ENCODE measurements at regions not wholly inside any gene's neighbourhood (a gene's known extent, or its start where the extent isn't known, plus 50 kb on each side); places are given as distances from the start of the nearest gene placed in this dataset.

DNA sequence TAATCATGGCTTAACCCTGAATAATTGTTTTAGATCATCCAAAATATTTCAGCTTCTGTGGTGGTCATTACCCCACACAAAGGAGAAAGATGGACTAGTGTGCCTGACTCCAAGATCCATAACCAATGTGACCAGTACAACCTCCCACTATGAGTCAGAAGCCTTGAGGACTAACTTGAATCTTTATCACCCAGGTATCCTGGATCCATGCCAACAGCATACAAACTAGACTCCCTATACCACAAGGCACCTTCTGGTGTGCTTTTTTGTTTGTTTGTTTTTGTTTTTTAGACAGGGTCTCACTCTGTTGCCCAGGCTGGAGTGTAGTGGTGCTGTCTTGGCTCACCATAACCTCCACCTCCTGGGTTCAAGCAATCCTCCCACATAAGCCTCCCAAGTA lies 317.7 kb downstream of the VPS13C start:
- DNase-seq (ENCODE audit: low spot score): no peak

DNA sequence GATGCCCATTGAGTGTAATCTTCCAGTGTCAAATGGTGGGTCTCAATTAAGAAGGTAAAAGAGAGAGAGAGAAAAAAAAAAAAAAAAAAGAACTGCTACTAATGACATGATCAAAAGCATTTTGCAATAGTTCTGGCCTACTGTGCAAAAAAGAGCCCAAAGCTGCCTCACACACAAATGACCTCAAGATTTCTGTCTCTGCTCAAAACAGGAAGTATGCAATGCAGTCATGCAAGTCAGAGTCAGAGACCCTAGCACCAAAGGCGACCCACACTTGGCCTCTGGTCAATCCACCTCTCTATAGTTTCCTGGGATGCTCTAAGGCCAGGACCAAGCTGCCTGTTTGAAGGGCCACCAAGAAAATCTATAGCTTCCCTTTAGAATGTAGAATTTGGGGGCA lies 323.5 kb downstream of the VPS13C start:
- no peak for DNase-seq (ENCODE audit: low spot score)

DNA sequence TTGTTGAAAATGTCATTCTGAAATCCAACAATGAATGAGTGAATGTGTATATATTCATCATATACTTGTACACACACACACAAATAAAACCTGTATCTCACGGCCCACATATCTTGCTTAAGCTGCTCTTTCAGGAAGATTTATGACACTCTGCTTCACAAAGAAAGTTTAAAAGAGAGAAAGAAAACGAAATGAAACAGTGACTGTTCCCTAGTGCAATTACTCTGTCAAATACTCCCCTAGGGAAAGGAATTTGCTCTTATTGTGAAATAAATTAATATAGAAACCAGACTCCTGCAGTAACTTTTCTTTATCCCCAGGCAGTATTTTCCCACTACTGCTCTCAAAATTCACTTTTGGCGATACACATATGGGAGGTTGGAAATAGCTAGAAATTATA lies 329.1 kb downstream of the VPS13C start:
- no peak for DNase-seq (ENCODE audit: low spot score)

GRCh38 chr15:61729646-61730045 lies 330.6 kb downstream of the VPS13C start:
- DNase-seq (ENCODE audit: low spot score): no peak

GRCh38 chr15:61726166-61726565 lies 334.1 kb downstream of the VPS13C start:
- no peak for DNase-seq (ENCODE audit: low spot score)

DNA sequence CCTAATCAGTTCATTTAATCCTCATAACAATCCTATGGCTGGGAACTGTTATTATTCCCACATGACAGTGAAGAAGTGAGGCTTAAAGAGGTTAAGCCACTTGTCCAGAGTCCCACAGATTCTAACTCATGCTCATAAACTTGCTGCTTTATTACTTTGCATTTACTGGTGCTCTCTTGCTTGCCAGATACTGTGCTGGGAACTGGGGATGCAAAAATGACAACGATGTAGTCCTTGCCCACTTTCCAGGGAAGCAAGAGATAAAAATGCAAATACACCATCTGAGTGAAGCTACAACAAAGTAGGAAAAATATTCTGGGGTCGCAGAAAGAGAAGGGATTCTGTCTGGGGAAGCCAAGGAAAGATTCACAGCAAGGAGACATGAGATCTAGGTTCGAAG lies 335.0 kb downstream of the VPS13C start:
- DNase-seq (ENCODE audit: low spot score): no peak

DNA sequence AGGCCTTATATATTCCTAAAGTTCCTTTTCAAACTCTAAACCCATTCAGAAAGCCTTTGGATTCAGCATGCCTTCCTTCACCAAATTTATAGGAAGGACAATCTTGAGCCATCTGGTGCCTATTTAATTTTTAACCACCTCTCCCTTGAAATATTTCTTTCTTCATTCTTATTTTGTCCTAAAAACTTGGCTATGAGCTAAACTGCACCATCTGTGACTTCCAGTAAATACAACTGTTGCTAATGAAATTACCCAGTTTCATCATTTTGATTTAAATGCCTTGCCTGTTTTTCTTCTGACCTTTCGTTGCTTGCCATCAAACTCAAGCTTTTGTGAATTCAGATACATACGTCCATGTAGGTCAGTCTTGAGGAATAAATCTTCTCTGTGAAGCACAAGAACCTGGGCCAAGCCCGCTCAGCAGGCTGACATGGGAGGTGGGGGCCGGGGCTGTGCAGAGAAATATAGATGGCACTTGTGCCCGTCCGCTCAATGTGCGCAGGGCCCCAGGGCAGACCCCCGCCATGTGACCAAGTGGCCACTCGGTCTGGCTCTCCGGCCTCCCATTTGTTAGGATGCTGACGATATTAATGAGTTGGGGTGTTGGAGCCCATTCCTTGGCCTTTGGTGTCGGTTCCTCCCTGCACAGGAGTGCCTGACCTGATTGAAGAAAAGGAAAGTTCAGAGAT lies 335.9 kb downstream of the VPS13C start:
- DNase-seq (ENCODE audit: low spot score): no peak

- DNase-seq (ENCODE audit: low spot score): no peak
Measured at GRCh38 chr15:61721418-61721817, 338.8 kb downstream of the VPS13C start.

- no peak for DNase-seq (ENCODE audit: low spot score)
Measured at GRCh38 chr15:61720197-61720704, 340.0 kb downstream of the VPS13C start.

GRCh38 chr15:61715082-61715481 lies 345.2 kb downstream of the VPS13C start:
- DNase-seq (ENCODE audit: low spot score): no peak

GRCh38 chr15:61712129-61712759 lies 348.0 kb downstream of the VPS13C start:
- no peak for DNase-seq (ENCODE audit: low spot score)

DNA sequence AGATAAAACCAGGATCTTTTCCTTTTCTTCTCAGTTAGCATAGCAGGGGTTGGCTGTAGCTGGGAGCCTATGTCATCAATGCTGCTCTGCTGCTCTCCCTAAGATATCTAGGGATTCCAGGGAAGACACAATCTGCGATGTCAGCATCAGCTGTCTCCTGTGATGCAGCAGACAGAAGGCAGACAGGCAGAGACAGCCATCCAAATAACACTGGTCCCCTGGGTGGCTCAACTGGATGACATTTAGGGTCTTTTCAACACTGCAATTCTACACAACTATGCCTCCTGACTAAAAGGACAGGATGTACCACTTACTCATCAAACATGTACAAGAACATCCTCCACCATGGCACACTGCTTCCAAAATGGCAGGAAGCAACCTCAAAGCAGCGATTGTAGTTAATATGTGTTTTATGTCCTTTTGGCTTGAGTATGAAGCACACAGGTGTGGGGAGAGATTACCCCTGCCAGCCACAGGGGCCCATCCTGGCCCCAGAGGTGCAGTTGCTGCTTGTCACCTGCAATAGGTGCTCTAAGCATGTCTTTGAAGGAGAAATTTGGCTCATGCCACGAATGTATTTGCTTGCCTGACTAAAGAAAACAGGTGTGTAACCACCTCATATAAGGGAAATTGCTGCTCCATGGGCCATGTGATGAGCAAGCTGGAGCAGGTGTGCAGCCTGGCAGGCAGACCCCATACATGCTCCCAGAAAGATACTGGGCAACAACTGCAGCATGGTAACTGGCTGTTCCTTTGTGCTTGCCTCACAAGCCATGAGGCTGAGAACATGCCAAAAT lies 357.8 kb downstream of the VPS13C start:
- no peak for DNase-seq (ENCODE audit: low spot score)

GRCh38 chr15:61701455-61701854 lies 358.8 kb downstream of the VPS13C start:
- DNase-seq (ENCODE audit: low spot score): no peak

DNA sequence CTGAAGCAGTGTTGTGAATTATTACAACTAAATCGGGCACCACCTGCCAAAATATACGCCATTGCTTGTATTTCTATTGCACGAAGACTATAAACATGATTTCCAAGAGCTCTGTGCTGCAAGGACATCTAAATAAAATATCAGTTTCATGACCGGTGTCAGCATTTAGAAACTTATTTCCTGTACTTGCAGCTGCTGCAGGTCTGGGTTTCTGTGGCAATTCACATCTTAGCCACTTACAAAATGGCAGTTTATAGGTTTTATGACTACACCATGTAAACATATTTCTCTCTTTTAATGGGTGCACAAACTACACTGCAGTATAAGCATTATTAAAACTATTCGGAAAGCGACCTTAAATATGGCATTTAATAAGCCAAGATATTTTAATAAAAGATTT lies 359.4 kb downstream of the VPS13C start:
- DNase-seq (ENCODE audit: low spot score): no peak

GRCh38 chr15:61697796-61698195 lies 362.5 kb downstream of the VPS13C start:
- DNase-seq (ENCODE audit: low spot score): no peak

- DNase-seq (ENCODE audit: low spot score): no peak
Measured at GRCh38 chr15:61689067-61689466, 371.2 kb downstream of the VPS13C start.

- DNase-seq (ENCODE audit: low spot score): no peak
Measured at GRCh38 chr15:61687651-61688050, 372.6 kb downstream of the VPS13C start.

- no peak for DNase-seq (ENCODE audit: low spot score)
Measured at GRCh38 chr15:61687124-61687523, 373.1 kb downstream of the VPS13C start.

- no peak for DNase-seq (ENCODE audit: low spot score)
Measured at GRCh38 chr15:61685971-61686370, 374.3 kb downstream of the VPS13C start.

DNA sequence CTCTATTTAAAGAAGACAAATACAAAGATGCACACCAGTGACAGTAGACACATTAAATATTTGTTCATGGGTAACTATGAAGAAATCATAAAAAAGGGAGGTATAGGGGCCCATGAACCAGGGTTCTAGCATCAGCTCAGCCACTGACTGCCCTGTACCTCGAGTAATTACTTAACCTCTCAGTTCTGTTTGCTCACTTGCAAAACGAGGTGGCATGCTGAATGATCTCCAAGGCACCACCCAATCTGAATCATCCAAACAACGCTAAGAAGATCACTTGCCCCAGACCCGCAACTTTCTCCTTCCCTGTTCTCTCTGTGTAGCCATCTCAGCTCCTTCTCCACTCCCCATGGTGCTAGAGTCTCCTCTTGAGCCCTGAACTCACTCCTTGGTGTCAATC lies 374.7 kb downstream of the VPS13C start:
- DNase-seq (ENCODE audit: low spot score): no peak

DNA sequence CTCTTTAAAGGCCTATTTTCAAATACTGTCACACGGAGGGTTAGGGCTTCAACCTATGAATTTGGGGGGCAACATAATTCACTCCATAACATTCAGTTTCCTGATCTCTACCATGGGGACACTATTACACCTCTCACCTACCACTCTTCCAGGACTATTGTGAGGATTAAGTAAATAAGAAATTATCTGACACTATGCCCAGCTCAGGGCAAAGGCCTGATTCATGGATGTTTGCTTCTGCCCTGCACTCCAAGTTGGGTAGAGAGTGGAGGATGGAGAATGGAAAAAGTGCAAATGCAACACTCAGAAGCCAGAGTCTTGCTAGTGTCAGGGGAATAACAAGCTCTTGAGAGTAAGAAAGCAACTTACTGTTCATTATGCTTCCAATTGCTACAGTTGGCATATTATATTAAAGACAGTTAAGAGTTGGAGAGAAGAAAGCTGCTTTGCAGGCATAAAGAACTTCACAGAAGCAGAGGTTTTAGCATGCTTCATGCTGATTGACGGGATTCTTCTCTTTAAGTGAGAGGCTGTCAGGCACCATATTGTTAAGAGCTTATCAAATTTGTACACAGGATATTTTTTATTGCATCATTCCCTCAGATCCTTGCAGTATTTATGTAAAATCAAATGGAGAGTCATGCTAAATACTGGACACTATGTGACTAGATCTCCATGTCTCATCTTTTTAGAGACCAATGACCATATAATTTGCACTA lies 375.3 kb downstream of the VPS13C start:
- no peak for DNase-seq (ENCODE audit: low spot score)
